ENCODE measurements at regions not wholly inside any gene's neighbourhood (a gene's known extent, or its start where the extent isn't known, plus 50 kb on each side); places are given as distances from the start of the nearest gene placed in this dataset.

GRCh38 chr20:57040924-57041323, 225.5 kb downstream of the BMP7 start:
- no peak for TF ChIP-seq POLR2AphosphoS5 (IDR thresholded peaks at IDR 0.05; ENCODE audit: low read depth, low read length)
- TF ChIP-seq SRF (IDR thresholded peaks at IDR 0.05; ENCODE audit: low read depth), result no peak
- no peak for TF ChIP-seq RAD21 (IDR thresholded peaks at IDR 0.05; ENCODE audit: low read depth)
- no peak for TF ChIP-seq SIN3A (IDR thresholded peaks at IDR 0.05; ENCODE audit: low read depth)
- no peak for TF ChIP-seq TCF7L2 (IDR thresholded peaks at IDR 0.05; ENCODE audit: borderline replicate concordance, extremely low read depth, insufficient read depth, insufficient read length)
- no peak for TF ChIP-seq SP1 (IDR thresholded peaks at IDR 0.05; ENCODE audit: low read depth)
- no peak for TF ChIP-seq FOSL1 (IDR thresholded peaks at IDR 0.05; ENCODE audit: low read depth)
- TF ChIP-seq ZFX (IDR thresholded peaks at IDR 0.05), result no peak
- ChIA-PET RAD21 (ENCODE audit: low non-redundant PET in 1 of 2, low total read pairs in 2 of 2, uncharacterized antibody in 2 of 2, unreplicated experiment in 2 of 2) (no interaction called here), CTCF (no interaction called here), POLR2A (no interaction called here)
- H3K4me3 ChIP-seq (replicated peaks in 1 of 2; ENCODE audit: low read depth in 1 of 2, low read length in 2 of 2), result no peak overlapping the region
- BruUV-seq (replicated peaks), result no TSS peak
- H3K9me3 ChIP-seq (ENCODE audit: control insufficient read depth in 1 of 2, insufficient read depth in 1 of 2, low read depth in 1 of 2, low read length in 2 of 2), result no peaks in the 10 kb centered on the region
- no peaks in the 10 kb centered on the region for H4K20me1 ChIP-seq (ENCODE audit: insufficient read depth)
- intact Hi-C loops (cut with micrococcal nuclease), result no loop called here
- no peak overlapping the region for H3K27ac ChIP-seq (ENCODE audit: low read depth, low read length)
- H3K27me3 ChIP-seq (ENCODE audit: insufficient read depth, low read length), result peaks cover 23% of the 10 kb centered on the region
- ATAC-seq (no peak), DNase-seq (ENCODE audit: low read depth, low spot score) (no peak)
- no peaks in the 10 kb centered on the region for H3K36me3 ChIP-seq (ENCODE audit: control insufficient read depth in 1 of 2, insufficient read depth in 2 of 2, low read length in 2 of 2)
- no peak overlapping the region for H3K4me2 ChIP-seq (ENCODE audit: low read length)
- no peaks in the 10 kb centered on the region for H3K79me2 ChIP-seq (ENCODE audit: insufficient read depth, low read length)
- no peaks in the 10 kb centered on the region; a peak in 1 of 4 replicates for H3K4me1 ChIP-seq (ENCODE audit: control insufficient read depth in 1 of 2, insufficient read depth in 2 of 2, low read length in 2 of 2)
- H3K9me2 ChIP-seq (ENCODE audit: insufficient read depth), result no peaks in the 10 kb centered on the region
- H2AFZ ChIP-seq (ENCODE audit: low read depth, low read length, poor library complexity, severe bottlenecking), result no peak overlapping the region
- no peak overlapping the region for H3K9ac ChIP-seq (ENCODE audit: low read length)

DNA sequence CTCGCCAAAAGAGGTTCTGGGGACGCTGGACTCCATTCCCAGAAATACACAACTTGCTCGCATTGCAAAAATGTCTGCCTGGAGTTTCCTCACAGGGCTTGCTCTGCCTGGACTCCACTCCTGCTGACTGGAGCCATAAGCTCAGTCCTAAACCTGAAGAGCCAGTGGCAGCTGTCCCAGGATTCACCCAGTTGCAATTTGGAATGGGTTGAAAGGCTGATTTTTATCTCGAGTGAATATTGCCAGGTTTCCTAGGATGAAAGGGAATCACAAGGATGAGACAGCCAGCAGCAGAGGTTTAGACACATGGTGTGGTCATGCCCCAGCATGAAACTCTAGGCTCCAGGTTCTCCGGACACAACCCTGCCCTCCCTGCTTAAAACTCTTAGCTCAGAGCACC, 223.3 kb downstream of the BMP7 start:
- H3K79me2 ChIP-seq (ENCODE audit: insufficient read depth, low read length), result no peaks in the 10 kb centered on the region
- no peaks in the 10 kb centered on the region for H3K9me2 ChIP-seq (ENCODE audit: insufficient read depth)
- H3K9me3 ChIP-seq (ENCODE audit: control insufficient read depth in 1 of 2, insufficient read depth in 1 of 2, low read depth in 1 of 2, low read length in 2 of 2), result no peaks in the 10 kb centered on the region
- H3K27me3 ChIP-seq (ENCODE audit: insufficient read depth, low read length), result peaks cover 8% of the 10 kb centered on the region; the same call in 1 of the 2 replicates
- H3K4me3 ChIP-seq (replicated peaks in 1 of 2; ENCODE audit: low read depth in 1 of 2, low read length in 2 of 2), result no peak overlapping the region
- intact Hi-C loops (cut with micrococcal nuclease), result no loop called here
- DNase-seq (ENCODE audit: low read depth, low spot score) (no peak), ATAC-seq (no peak)
- H3K9ac ChIP-seq (ENCODE audit: low read length), result no peak overlapping the region
- H3K27ac ChIP-seq (ENCODE audit: low read depth, low read length), result no peak overlapping the region
- POLR2A ChIA-PET, result no interaction called here
- BruUV-seq (replicated peaks), result no TSS peak
- peaks cover 4 to 6% of the 10 kb centered on the region in 2 experiments; a peak in 2 of 4 replicates for H3K4me1 ChIP-seq (ENCODE audit: control insufficient read depth in 1 of 2, insufficient read depth in 2 of 2, low read length in 2 of 2)
- no peaks in the 10 kb centered on the region for H3K36me3 ChIP-seq (ENCODE audit: control insufficient read depth in 1 of 2, insufficient read depth in 2 of 2, low read length in 2 of 2)
- CTCF ChIA-PET, result interaction anchor here (1.3 kb wide), 1 partner anchor 47 kb away, joined by 3 read pairs; no protein-coding TSS in a partner anchor
- RAD21 ChIA-PET (ENCODE audit: low non-redundant PET in 1 of 2, low total read pairs in 2 of 2, uncharacterized antibody in 2 of 2, unreplicated experiment in 2 of 2), result no interaction called here
- H4K20me1 ChIP-seq (ENCODE audit: insufficient read depth), result no peaks in the 10 kb centered on the region
- no peak overlapping the region for H2AFZ ChIP-seq (ENCODE audit: low read depth, low read length, poor library complexity, severe bottlenecking)
- no peak overlapping the region for H3K4me2 ChIP-seq (ENCODE audit: low read length)
- TF ChIP-seq ZBTB33 (IDR thresholded peaks at IDR 0.05; ENCODE audit: extremely low read depth, insufficient replicate concordance, low read length) (no peak), FOSL1 (IDR thresholded peaks at IDR 0.05; ENCODE audit: low read depth) (no peak), SIN3A (IDR thresholded peaks at IDR 0.05; ENCODE audit: low read depth) (no peak), ZFX (IDR thresholded peaks at IDR 0.05) (no peak), CEBPB (IDR thresholded peaks at IDR 0.05; ENCODE audit: low read depth) (no peak), SP1 (IDR thresholded peaks at IDR 0.05; ENCODE audit: low read depth) (no peak), JUND (IDR thresholded peaks at IDR 0.05) (no peak), POLR2AphosphoS5 (IDR thresholded peaks at IDR 0.05; ENCODE audit: low read depth, low read length) (no peak), YY1 (IDR thresholded peaks at IDR 0.05; ENCODE audit: extremely low read depth, insufficient replicate concordance, low read depth, low read length) (no peak), MAX (IDR thresholded peaks at IDR 0.05) (no peak), CTCF (IDR thresholded peaks at IDR 0.05 in 2 of 3, conservative IDR thresholded peaks at IDR 0.05 in 1 of 3; ENCODE audit: borderline replicate concordance in 1 of 3, insufficient read depth in 1 of 3, low read depth in 2 of 3, low read length in 2 of 3) (no peak), ELF1 (IDR thresholded peaks at IDR 0.05; ENCODE audit: borderline replicate concordance, low read depth) (no peak), ZNF274 (IDR thresholded peaks at IDR 0.05; ENCODE audit: low read depth, low read length) (no peak), RAD21 (IDR thresholded peaks at IDR 0.05; ENCODE audit: low read depth) (no peak)
